CD14-positive monocyte (primary cell): ENCODE measurements at regions not wholly inside any gene's neighbourhood (a gene's known extent, or its start where the extent isn't known, plus 50 kb on each side); places are given as distances from the start of the nearest gene placed in this dataset.

ENCODE experiments used
- DNase-seq, 3 donors: peaks; one replicate each; pipeline ENCODE4 v3.0.0-alpha.2; 2011 to 2022
- H2AFZ ChIP-seq: 2 replicates; pipeline ENCODE4 v1.6.0; 2012; ENCODE audit warnings: mild to moderate bottlenecking, low read depth, low read length, inconsistent platforms; ENCODE audit not compliant: insufficient read depth, poor library complexity, severe bottlenecking
- H3K27ac ChIP-seq, 2 donors: 1 replicate in 1 of 2; 2 replicates in 1 of 2; pipeline ENCODE4 v1.5.1; 2012 to 2013; ENCODE audit warnings: low read length in 2 of 2, control low read depth in 1 of 2, inconsistent platforms in 1 of 2, low read depth in 1 of 2, mild to moderate bottlenecking in 1 of 2
- H3K27me3 ChIP-seq, 2 donors: one replicate each; pipeline versions ENCODE4 v1.6.0 to v1.6.1; 2011 to 2013; ENCODE audit warnings: low read length in 2 of 2; ENCODE audit not compliant: control insufficient read depth in 2 of 2, insufficient read depth in 2 of 2
- H3K36me3 ChIP-seq, 2 donors: replicated peaks in 1 of 2; 1 replicate in 1 of 2; 2 replicates in 1 of 2; pipeline versions ENCODE4 v1.5.1 to v1.6.1; 2012 to 2013; ENCODE audit warnings: low read length in 2 of 2, control low read depth in 1 of 2, inconsistent platforms in 1 of 2, mild to moderate bottlenecking in 1 of 2; ENCODE audit not compliant: insufficient read depth in 2 of 2, control insufficient read depth in 1 of 2
- H3K4me1 ChIP-seq, 2 donors: 1 replicate in 1 of 2; 2 replicates in 1 of 2; pipeline versions ENCODE4 v1.5.1 to v1.6.1; 2012 to 2013; ENCODE audit warnings: low read length in 2 of 2, control low read depth in 1 of 2, inconsistent platforms in 1 of 2, mild to moderate bottlenecking in 1 of 2, moderate library complexity in 1 of 2; ENCODE audit not compliant: insufficient read depth in 2 of 2, control insufficient read depth in 1 of 2
- H3K4me2 ChIP-seq: replicated peaks from 2 replicates; pipeline ENCODE3; 2012; ENCODE audit warnings: low read length, moderate library complexity, mild to moderate bottlenecking; ENCODE audit not compliant: poor library complexity, severe bottlenecking; ENCODE audit errors: extremely low read depth
- H3K4me3 ChIP-seq, 3 experiments: fragments of 200-600 bp in 1 of 3; sonication (generic) in 1 of 3; replicated peaks in 1 of 3; 1 replicate in 2 of 3; 2 replicates in 1 of 3; pipeline ENCODE4 v1.5.1; 2011 to 2013; ENCODE audit warnings: low read length in 3 of 3, mild to moderate bottlenecking in 3 of 3, control low read depth in 2 of 3, low read depth in 2 of 3, inconsistent platforms in 1 of 3, moderate library complexity in 1 of 3
- H3K79me2 ChIP-seq: 2 replicates; pipeline ENCODE4 v1.6.0; 2012; ENCODE audit warnings: mild to moderate bottlenecking, control low read depth, inconsistent platforms, low read length, moderate library complexity; ENCODE audit not compliant: insufficient read depth
- H3K9ac ChIP-seq: 2 replicates; pipeline ENCODE4 v1.6.0; 2017; ENCODE audit warnings: low read length, mild to moderate bottlenecking; ENCODE audit not compliant: insufficient read depth, poor library complexity, severe bottlenecking
- H3K9me3 ChIP-seq, 2 donors: replicated peaks in 1 of 2; 1 replicate in 1 of 2; 2 replicates in 1 of 2; pipeline versions ENCODE4 v1.5.1 to v1.6.1; 2012 to 2013; ENCODE audit warnings: low read length in 2 of 2, control low read depth in 1 of 2; ENCODE audit not compliant: control insufficient read depth in 1 of 2, insufficient read depth in 1 of 2
- H4K20me1 ChIP-seq: 2 replicates; pipeline ENCODE4 v1.6.0; 2012; ENCODE audit warnings: mild to moderate bottlenecking, low read length, control low read depth, moderate library complexity; ENCODE audit not compliant: insufficient read depth
- H3K27ac Mint-ChIP-seq, 7 donors: one replicate each; pipeline ENCODE4 v1.8.0; 2020; ENCODE audit warnings: mild to moderate bottlenecking in 7 of 7, mixed read lengths in 7 of 7, moderate library complexity in 6 of 7, inconsistent platforms in 2 of 7
- H3K27me3 Mint-ChIP-seq, 3 donors: one replicate each; pipeline ENCODE4 v1.8.0; 2021 to 2022; ENCODE audit warnings: low read depth in 3 of 3, mild to moderate bottlenecking in 3 of 3, mixed read lengths in 3 of 3, moderate library complexity in 3 of 3, inconsistent platforms in 1 of 3
- H3K36me3 Mint-ChIP-seq, 2 donors: one replicate each; pipeline ENCODE4 v1.8.0; 2020; ENCODE audit warnings: mixed read lengths in 2 of 2, inconsistent platforms in 1 of 2, mild to moderate bottlenecking in 1 of 2
- H3K4me1 Mint-ChIP-seq: one replicate; pipeline ENCODE4 v1.8.0; 2020; ENCODE audit warnings: mild to moderate bottlenecking, mixed read lengths
- H3K4me3 Mint-ChIP-seq, 2 donors: one replicate each; pipeline ENCODE4 v1.8.0; 2020; ENCODE audit warnings: mild to moderate bottlenecking in 2 of 2, mixed read lengths in 2 of 2, moderate library complexity in 1 of 2
- H3K9me3 Mint-ChIP-seq, 7 donors: one replicate each; pipeline ENCODE4 v1.8.0; 2020 to 2022; ENCODE audit warnings: mixed read lengths in 7 of 7, mild to moderate bottlenecking in 6 of 7, moderate library complexity in 6 of 7, inconsistent platforms in 2 of 7
- CTCF ChIP-seq: fragments of 200-600 bp; IDR thresholded peaks from one replicate; pipeline ENCODE4 v1.8.0; 2022; ENCODE audit warnings: antibody characterized with exemption, mild to moderate bottlenecking
- whole genome bisulfite sequencing: methylation state at CpG from one replicate; pipeline ENCODE4 v1.1.5; 2013; ENCODE audit warnings: missing lambda C conversion rate; ENCODE audit not compliant: insufficient coverage; 5-methylcytosine and 5-hydroxymethylcytosine counted together
- intact Hi-C, 2 donors: fragments of 100-400 bp; cut with micrococcal nuclease; formaldehyde crosslinking; loops; one replicate each; pipeline versions ENCODE4 v1.15.0 to v1.15.1; 2023

GRCh38 chr6:208364-208763, 83.9 kb upstream of the DUSP22 start:
- Mint-ChIP-seq H3K4me3 (peak overlapping the region in 1 of 2 donors; percentile 71), H3K36me3 (no peaks in the 10 kb centered on the region), H3K4me1 (peaks cover 22% of the 10 kb centered on the region), H3K27ac (no peak overlapping the region), H3K9me3 (peaks cover 0 to 2% (median 1%) of the 10 kb centered on the region in 7 donors), H3K27me3 (peaks cover 17 to 27% (median 26%) of the 10 kb centered on the region in 3 donors)
- H3K4me1 ChIP-seq = peaks cover 10 to 12% of the 10 kb centered on the region in 2 donors
- H3K36me3 ChIP-seq = no peaks in the 10 kb centered on the region
- H3K27me3 ChIP-seq = peaks cover 0 to 6% of the 10 kb centered on the region in 2 donors
- peak in 1 of 3 donors; percentile 40 for DNase-seq
- no peak overlapping the region for H2AFZ ChIP-seq
- no peak overlapping the region for H3K4me2 ChIP-seq
- 0% methylated on average over 3 of the region's 12 CpGs for WGBS
- no peaks in the 10 kb centered on the region for H4K20me1 ChIP-seq
- intact Hi-C loops = no loop called here
- H3K4me3 ChIP-seq = no peak overlapping the region
- no peak overlapping the region for H3K9ac ChIP-seq
- no peaks in the 10 kb centered on the region for H3K9me3 ChIP-seq
- no peak for TF ChIP-seq CTCF
- no peaks in the 10 kb centered on the region for H3K79me2 ChIP-seq
- no peak overlapping the region for H3K27ac ChIP-seq

- H3K4me1 Mint-ChIP-seq = peaks cover 22% of the 10 kb centered on the region
- peak in 2 of 3 donors; percentile 31 to 65 for DNase-seq
- no peak for TF ChIP-seq CTCF
- Histone ChIP-seq H3K4me3 (no peak overlapping the region), H3K79me2 (no peaks in the 10 kb centered on the region), H3K27ac (no peak overlapping the region), H3K9ac (no peak overlapping the region), H4K20me1 (no peaks in the 10 kb centered on the region), H3K36me3 (no peaks in the 10 kb centered on the region), H3K4me1 (peaks cover 10 to 12% of the 10 kb centered on the region in 2 donors), H2AFZ (no peak overlapping the region), H3K4me2 (peak overlapping the region; percentile 1), H3K9me3 (peaks cover 0 to 2% of the 10 kb centered on the region in 2 donors), H3K27me3 (peaks cover 0 to 6% of the 10 kb centered on the region in 2 donors)
- H3K27ac Mint-ChIP-seq = no peak overlapping the region
- 93% methylated on average over 3 of the region's 7 CpGs for WGBS
- intact Hi-C loops = no loop called here
- peaks cover 18 to 28% (median 22%) of the 10 kb centered on the region in 3 donors for H3K27me3 Mint-ChIP-seq
- H3K9me3 Mint-ChIP-seq = peaks cover 2 to 7% (median 4%) of the 10 kb centered on the region in 7 donors
- H3K36me3 Mint-ChIP-seq = no peaks in the 10 kb centered on the region
- peak overlapping the region in 1 of 2 donors; percentile 71 for H3K4me3 Mint-ChIP-seq
Observed at GRCh38 chr6:208938-209337, 83.3 kb upstream of the DUSP22 start.
